ENCODE measurements at regions not wholly inside any gene's neighbourhood (a gene's known extent, or its start where the extent isn't known, plus 50 kb on each side); places are given as distances from the start of the nearest gene placed in this dataset.

DNA sequence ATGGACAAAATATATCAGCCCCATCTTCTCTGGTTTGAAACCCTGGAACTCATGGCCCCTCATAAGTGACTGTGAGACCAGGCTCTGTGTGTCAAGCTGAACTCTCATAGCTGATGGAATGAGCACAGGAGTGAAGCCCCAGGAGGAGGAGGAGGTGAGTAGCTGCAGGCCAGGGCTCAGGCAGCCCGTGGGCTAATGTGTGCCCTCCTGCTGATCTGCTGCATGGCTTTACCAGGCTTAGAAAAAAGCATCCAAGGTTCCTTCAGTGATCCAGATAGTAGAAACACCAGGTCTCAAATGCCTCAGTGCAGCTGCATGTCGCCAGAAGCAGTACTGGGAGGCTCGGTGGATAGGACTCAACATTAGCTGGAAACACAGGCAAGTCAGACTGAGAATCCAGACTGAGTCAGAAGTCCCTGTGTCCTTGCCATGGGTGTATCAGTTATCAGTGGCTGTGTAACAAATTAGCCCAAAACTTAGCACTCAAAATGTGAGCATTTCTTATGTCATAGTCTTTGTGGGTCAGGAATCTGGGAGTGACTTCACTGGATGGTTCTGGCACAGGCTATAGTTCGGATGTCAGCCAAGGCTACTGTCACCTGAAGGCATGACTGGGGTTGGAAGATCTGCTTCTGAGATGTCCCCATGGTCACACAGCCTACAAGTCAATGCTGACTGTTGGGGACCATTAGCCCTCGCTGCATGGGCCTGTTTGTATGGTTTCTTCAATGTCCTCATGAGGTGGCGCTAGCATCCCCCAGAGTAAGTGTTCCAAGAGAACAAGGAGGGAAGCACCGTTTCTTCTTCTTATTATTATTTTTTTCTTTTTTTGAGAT is 255.4 kb upstream of the IRF2BP2 start:
- no peaks in the 10 kb centered on the region for H3K27me3 ChIP-seq (replicated peaks)
- in situ Hi-C loops (cut with HindIII; ENCODE audit: low pct_ligation_motif_present, low sequenced_read_pairs), result no loop called here
- no peak overlapping the region for H3K4me3 ChIP-seq (ENCODE audit: low read depth, low read length)
- no peaks in the 10 kb centered on the region for H3K36me3 ChIP-seq (replicated peaks)
- peak overlapping the region; percentile 70 for H3K27ac ChIP-seq
- TF ChIP-seq, protein P1, sequence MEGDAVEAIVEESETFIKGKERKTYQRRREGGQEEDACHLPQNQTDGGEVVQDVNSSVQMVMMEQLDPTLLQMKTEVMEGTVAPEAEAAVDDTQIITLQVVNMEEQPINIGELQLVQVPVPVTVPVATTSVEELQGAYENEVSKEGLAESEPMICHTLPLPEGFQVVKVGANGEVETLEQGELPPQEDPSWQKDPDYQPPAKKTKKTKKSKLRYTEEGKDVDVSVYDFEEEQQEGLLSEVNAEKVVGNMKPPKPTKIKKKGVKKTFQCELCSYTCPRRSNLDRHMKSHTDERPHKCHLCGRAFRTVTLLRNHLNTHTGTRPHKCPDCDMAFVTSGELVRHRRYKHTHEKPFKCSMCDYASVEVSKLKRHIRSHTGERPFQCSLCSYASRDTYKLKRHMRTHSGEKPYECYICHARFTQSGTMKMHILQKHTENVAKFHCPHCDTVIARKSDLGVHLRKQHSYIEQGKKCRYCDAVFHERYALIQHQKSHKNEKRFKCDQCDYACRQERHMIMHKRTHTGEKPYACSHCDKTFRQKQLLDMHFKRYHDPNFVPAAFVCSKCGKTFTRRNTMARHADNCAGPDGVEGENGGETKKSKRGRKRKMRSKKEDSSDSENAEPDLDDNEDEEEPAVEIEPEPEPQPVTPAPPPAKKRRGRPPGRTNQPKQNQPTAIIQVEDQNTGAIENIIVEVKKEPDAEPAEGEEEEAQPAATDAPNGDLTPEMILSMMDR (IDR thresholded peaks at IDR 0.05; ENCODE audit: low read depth, low read length, missing control alignments), result no peak
- DNase-seq, result no peak

DNA sequence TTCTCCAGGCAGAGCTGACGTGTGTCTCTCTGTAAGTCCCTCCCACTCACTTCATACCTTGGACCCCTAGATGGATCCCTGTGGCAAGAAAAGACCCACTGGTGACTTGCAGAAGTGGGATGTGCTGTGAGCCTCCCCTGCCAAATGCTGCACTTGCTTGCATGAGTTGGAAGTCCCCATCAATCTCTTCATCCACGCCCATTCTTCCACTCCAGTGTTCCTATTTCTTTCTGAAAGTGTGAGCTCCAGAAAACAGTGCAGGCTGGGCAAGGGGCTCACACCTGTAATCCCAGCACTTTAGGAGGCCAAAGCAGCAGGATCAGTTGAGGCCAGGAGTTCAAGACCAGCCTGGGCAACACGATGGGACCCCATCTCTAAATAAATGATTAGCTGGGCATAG is 254.1 kb upstream of the IRF2BP2 start:
- Histone ChIP-seq H3K27ac (no peak overlapping the region), H3K36me3 (replicated peaks) (no peaks in the 10 kb centered on the region), H3K4me3 (ENCODE audit: low read depth, low read length) (no peak overlapping the region), H3K27me3 (replicated peaks) (no peaks in the 10 kb centered on the region)
- DNase-seq, result no peak
- TF ChIP-seq, protein P1 (IDR thresholded peaks at IDR 0.05; ENCODE audit: low read depth, low read length, missing control alignments), result no peak
- in situ Hi-C loops (cut with HindIII; ENCODE audit: low pct_ligation_motif_present, low sequenced_read_pairs), result no loop called here

DNA sequence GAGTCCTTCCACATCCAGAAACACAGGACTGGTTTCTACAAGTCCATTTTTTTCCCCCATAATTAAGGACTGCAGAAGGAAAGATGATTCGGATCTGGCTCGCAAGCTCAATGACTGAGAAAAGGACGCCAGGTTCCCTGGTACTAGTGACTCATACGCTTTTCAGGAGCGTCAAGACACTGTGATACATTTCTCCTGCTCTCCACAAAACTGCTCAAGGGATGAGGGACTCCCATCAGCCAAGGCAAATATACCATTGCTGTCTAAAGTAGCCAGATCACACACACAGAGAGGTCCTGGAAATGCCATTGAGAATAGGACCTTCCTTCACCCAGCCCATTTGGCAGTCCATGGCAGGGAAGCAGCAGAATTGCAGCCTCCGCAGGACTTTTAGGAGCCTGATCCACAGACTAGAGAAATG is 253.6 kb upstream of the IRF2BP2 start:
- Histone ChIP-seq H3K36me3 (replicated peaks) (no peaks in the 10 kb centered on the region), H3K27ac (no peak overlapping the region), H3K27me3 (replicated peaks) (no peaks in the 10 kb centered on the region), H3K4me3 (ENCODE audit: low read depth, low read length) (no peak overlapping the region)
- TF ChIP-seq, protein P1 (IDR thresholded peaks at IDR 0.05; ENCODE audit: low read depth, low read length, missing control alignments), result no peak
- in situ Hi-C loops (cut with HindIII; ENCODE audit: low pct_ligation_motif_present, low sequenced_read_pairs), result no loop called here
- peak; percentile 50 for DNase-seq

DNA sequence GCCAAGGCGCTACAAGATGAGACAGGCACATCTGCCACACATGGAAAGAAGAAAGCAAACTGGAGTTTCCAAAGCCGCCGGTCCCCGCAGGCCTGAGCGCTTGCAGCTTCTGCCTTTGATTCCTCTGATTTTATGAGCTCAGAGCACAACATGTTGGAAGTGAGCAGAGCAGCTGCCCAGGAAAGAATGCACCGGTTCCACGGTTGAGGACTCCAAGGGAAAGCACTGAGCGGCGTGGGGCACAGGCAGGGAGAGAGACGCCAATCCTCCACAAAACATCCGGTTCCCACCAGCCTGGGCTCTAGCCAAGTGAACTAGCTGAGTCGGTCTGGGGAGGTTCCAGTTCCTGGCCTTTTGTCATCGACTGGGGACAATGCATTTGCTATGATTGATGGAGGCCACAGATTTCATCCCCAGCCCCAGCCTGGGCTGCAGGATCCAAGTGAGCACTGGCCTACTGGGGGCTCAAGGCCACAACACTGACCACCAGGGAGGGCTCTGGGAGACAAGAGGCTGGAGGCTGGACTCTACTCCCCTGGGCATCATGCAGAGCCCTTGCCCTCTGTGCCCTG is 253.1 kb upstream of the IRF2BP2 start:
- peak; percentile 36 for DNase-seq
- Histone ChIP-seq H3K36me3 (replicated peaks) (no peaks in the 10 kb centered on the region), H3K4me3 (ENCODE audit: low read depth, low read length) (no peak overlapping the region), H3K27me3 (replicated peaks) (no peaks in the 10 kb centered on the region), H3K27ac (peak overlapping the region; percentile 10)
- TF ChIP-seq, protein P1 (IDR thresholded peaks at IDR 0.05; ENCODE audit: low read depth, low read length, missing control alignments), result no peak
- in situ Hi-C loops (cut with HindIII; ENCODE audit: low pct_ligation_motif_present, low sequenced_read_pairs), result no loop called here

DNA sequence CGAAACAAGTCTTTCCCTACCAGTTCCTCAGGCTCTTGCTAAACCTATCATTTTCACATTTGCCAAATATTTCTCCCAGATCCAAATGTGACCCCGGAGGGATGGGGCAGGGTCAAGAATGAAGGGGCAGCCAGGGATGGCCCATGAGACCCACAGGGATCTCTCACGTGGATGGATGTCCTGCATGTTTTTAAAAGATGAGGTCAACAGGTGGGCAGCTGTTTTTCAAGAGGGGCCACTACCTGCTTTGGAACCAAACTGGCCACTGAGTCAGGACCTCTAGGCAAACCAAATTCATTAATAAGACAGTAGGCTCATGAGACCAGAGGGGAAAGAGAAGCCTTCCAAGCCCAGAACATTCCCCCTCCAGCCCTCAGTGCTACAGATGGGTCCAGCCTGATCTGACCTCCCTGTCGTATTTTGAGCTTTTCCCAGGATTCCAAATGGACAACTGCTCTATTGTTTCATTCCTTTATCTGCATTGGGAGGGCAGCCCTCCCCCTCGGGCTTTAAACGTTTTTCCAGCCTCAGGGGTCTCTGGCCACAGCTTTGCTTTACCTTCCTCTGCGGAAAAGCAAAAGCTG is 252.5 kb upstream of the IRF2BP2 start:
- Histone ChIP-seq H3K36me3 (replicated peaks) (no peaks in the 10 kb centered on the region), H3K4me3 (ENCODE audit: low read depth, low read length) (no peak overlapping the region)
- in situ Hi-C loops (cut with HindIII; ENCODE audit: low pct_ligation_motif_present, low sequenced_read_pairs), result no loop called here

More for the DNA sequence above, 252.5 kb upstream of the IRF2BP2 start:
- peak overlapping the region; percentile 10 for H3K27ac ChIP-seq
- no peaks in the 10 kb centered on the region for H3K27me3 ChIP-seq (replicated peaks)
- TF ChIP-seq, protein P1 (IDR thresholded peaks at IDR 0.05; ENCODE audit: low read depth, low read length, missing control alignments), result no peak
- no peak for DNase-seq

Measured in brain microvascular endothelial cell (primary cell).